ENCODE measurements at regions not wholly inside any gene's neighbourhood (a gene's known extent, or its start where the extent isn't known, plus 50 kb on each side); places are given as distances from the start of the nearest gene placed in this dataset.

DNA sequence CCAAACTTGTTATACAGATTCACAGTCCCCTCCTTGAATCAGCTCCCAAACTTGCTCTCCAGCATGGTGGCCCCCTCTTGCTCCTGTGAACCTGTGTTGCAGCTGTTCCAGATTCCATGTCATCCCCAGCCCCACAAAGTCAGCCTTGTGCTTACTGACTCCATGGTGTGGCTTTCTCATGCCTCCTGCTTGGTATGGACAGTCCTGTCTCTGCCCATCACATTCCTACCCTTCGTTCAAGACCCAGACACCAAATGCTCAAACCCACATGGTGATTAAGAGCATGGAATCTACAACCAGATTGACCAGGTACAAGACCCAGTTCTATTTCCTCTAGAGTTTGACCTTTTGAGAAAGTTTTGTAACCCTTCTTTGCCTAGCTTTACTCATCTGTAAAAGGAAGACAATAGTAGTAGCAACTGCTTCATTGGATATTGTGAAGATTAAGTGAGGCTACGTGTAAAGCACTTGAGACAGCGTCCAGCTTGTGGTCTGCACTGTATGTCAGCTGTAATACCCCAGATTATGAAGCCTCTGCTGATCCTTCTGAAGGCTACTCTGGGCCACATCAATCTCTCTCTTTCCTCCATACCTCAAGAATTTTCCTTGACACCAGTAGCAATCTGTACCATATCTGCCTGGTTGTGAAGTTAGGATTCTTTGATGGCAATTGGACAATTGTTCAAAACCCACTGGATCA lies 146.4 kb upstream of the HAAO start:
- Histone ChIP-seq H2AFZ (no peak overlapping the region), H3K79me2 (no peaks in the 10 kb centered on the region), H3K9me3 (ENCODE audit: control insufficient read depth, low read length) (no peaks in the 10 kb centered on the region), H3K4me2 (ENCODE audit: low read length) (no peak overlapping the region), H3K27me3 (ENCODE audit: control insufficient read depth, insufficient read depth, low read length) (no peaks in the 10 kb centered on the region), H3K4me3 (ENCODE audit: low read depth, low read length) (no peak overlapping the region), H3K4me1 (no peaks in the 10 kb centered on the region), H3K27ac (no peak overlapping the region), H3K9ac (no peak overlapping the region), H3K36me3 (ENCODE audit: control insufficient read depth, insufficient read depth, low read length) (no peaks in the 10 kb centered on the region)
- TF ChIP-seq, protein P1, sequence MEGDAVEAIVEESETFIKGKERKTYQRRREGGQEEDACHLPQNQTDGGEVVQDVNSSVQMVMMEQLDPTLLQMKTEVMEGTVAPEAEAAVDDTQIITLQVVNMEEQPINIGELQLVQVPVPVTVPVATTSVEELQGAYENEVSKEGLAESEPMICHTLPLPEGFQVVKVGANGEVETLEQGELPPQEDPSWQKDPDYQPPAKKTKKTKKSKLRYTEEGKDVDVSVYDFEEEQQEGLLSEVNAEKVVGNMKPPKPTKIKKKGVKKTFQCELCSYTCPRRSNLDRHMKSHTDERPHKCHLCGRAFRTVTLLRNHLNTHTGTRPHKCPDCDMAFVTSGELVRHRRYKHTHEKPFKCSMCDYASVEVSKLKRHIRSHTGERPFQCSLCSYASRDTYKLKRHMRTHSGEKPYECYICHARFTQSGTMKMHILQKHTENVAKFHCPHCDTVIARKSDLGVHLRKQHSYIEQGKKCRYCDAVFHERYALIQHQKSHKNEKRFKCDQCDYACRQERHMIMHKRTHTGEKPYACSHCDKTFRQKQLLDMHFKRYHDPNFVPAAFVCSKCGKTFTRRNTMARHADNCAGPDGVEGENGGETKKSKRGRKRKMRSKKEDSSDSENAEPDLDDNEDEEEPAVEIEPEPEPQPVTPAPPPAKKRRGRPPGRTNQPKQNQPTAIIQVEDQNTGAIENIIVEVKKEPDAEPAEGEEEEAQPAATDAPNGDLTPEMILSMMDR (IDR thresholded peaks at IDR 0.05), result no peak

DNA sequence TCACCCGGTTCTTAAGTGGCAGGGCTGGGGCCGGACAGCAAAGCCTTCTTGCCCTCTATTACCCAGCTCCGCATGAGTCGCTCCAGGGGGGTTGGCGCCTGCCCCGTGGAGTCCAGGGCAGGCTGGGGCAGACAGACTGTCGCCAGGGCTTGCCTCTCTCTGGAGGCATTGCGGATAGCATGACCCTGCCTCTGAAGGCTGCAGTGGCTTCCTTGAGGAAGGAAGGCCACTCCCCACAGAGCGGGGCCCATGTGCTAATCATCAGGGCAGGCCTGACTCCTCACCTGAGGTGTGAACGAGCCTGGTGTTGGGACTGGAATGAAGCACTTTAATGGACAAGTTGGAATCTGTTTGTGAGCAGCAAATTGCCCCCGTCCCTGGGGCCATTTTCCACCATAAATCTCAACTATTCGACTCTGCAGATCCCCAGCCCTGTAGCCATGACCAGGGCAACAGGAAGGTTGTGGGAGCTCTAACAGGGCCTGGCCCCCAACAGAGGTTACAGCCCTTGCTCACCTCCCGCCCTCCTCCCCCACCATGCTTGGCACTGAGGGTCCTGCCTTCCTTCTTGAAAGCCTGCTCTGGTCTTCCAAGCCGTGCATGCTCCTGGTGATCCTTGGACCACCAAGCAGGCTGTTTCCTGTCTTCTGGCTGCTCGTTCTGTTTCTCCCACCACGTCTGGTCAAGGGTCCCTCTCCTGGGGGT lies 144.9 kb upstream of the HAAO start:
- H3K79me2 ChIP-seq, result no peaks in the 10 kb centered on the region
- H2AFZ ChIP-seq, result no peak overlapping the region
- H3K27ac ChIP-seq, result no peak overlapping the region
- H3K4me3 ChIP-seq (ENCODE audit: low read depth, low read length), result no peak overlapping the region
- no peaks in the 10 kb centered on the region for H3K9me3 ChIP-seq (ENCODE audit: control insufficient read depth, low read length)
- no peaks in the 10 kb centered on the region for H3K4me1 ChIP-seq
- TF ChIP-seq, protein P1 (IDR thresholded peaks at IDR 0.05), result no peak
- no peaks in the 10 kb centered on the region for H3K36me3 ChIP-seq (ENCODE audit: control insufficient read depth, insufficient read depth, low read length)
- no peak overlapping the region for H3K4me2 ChIP-seq (ENCODE audit: low read length)
- H3K9ac ChIP-seq, result no peak overlapping the region
- no peaks in the 10 kb centered on the region for H3K27me3 ChIP-seq (ENCODE audit: control insufficient read depth, insufficient read depth, low read length)

DNA sequence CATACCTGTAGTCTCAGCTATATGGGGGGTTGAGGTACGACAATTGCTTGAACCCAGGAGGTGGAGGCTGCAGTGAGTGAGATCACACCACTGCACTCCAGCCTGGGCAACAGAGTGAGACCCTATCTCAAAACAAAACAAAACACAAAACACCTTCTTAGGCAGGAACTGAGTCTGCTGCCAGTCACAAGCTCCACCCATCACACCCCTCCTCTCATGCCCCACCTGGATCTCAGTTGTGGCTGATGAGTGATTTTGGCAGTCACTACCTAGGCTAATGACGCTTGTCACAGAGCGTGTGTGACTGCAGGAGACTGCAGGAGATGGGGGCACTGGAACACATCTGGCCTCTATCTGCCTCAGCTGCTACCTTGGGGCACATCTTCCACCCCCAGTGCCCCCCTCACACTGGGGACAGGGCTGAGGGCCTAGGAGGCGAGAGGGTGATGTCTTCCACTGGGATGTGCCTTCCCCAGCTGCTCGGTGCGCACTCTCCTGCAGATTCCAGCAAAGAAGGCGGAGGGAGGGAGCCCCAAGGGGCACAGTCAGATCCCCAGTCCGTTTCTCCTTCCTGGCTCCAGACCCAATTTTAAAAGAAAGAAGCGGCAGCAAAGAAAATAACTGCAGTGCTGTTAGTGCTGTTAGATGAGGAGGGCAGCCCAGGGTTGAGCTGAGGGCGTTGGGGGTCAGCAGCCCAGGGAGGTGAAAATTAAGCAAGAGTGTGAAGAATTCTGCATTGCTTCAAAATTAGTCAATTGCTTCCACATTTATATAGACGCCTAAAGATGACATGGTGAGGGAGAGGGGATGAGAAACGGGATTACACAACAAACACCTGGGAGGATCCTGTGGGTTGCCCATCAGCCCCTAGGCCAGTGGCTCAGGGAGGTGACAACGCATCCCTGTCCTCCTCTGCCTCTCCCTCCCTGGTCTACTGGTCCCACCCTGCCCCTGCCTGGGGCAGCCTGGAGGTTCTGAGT lies 143.6 kb upstream of the HAAO start:
- H3K4me2 ChIP-seq (ENCODE audit: low read length), result no peak overlapping the region
- H3K9me3 ChIP-seq (ENCODE audit: control insufficient read depth, low read length), result no peaks in the 10 kb centered on the region
- TF ChIP-seq, protein P1 (IDR thresholded peaks at IDR 0.05), result no peak
- no peak overlapping the region for H2AFZ ChIP-seq
- H3K4me1 ChIP-seq, result no peaks in the 10 kb centered on the region
- no peak overlapping the region for H3K4me3 ChIP-seq (ENCODE audit: low read depth, low read length)
- no peaks in the 10 kb centered on the region for H3K27me3 ChIP-seq (ENCODE audit: control insufficient read depth, insufficient read depth, low read length)
- H3K79me2 ChIP-seq, result no peaks in the 10 kb centered on the region
- H3K27ac ChIP-seq, result no peak overlapping the region
- no peak overlapping the region for H3K9ac ChIP-seq
- H3K36me3 ChIP-seq (ENCODE audit: control insufficient read depth, insufficient read depth, low read length), result no peaks in the 10 kb centered on the region

DNA sequence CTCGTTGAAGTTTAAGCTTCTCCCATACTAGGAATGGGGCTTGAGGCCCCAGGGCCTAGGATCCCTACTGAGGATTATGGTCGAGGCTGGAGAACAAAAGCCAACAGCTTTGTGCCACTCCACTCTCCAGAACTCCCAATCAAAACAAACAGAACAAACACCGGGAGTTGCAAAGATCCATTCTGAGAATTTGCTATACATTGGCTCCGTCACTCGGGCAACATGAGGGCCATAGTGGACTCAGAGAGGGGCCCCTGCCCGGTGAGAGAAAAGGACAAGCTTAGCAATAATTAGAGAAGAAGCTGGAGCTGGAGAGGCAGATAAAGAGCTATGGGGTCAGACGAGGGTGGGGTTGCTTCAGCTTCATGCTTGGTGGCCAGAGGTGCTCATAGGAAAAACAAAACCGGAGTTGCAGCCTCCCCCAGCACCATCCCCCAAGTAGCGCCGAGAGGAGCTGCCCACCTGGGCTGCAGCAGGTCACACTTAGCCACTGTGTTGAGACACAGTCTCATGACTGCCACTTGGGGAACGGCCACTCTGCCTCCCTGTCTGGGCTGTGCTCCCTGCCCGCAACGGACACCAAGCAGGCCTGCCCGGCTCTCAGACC lies 142.3 kb upstream of the HAAO start:
- H3K9me3 ChIP-seq (ENCODE audit: control insufficient read depth, low read length), result no peaks in the 10 kb centered on the region
- H3K4me2 ChIP-seq (ENCODE audit: low read length), result no peak overlapping the region
- H3K4me3 ChIP-seq (ENCODE audit: low read depth, low read length), result no peak overlapping the region
- no peak overlapping the region for H3K9ac ChIP-seq
- no peaks in the 10 kb centered on the region for H3K36me3 ChIP-seq (ENCODE audit: control insufficient read depth, insufficient read depth, low read length)
- no peak overlapping the region for H3K27ac ChIP-seq
- TF ChIP-seq, protein P1 (IDR thresholded peaks at IDR 0.05), result no peak
- H2AFZ ChIP-seq, result no peak overlapping the region
- no peaks in the 10 kb centered on the region for H3K27me3 ChIP-seq (ENCODE audit: control insufficient read depth, insufficient read depth, low read length)
- no peaks in the 10 kb centered on the region for H3K4me1 ChIP-seq
- H3K79me2 ChIP-seq, result no peaks in the 10 kb centered on the region

Measured in parathyroid adenoma (tissue), 2 donors.